Fibroblast of the aortic adventitia (primary cell): ENCODE measurements at regions not wholly inside any gene's neighbourhood (a gene's known extent, or its start where the extent isn't known, plus 50 kb on each side); places are given as distances from the start of the nearest gene placed in this dataset.

Source experiments
- DNase-seq: peaks from one replicate; pipeline ENCODE4 v3.0.0-alpha.2; 2010; ENCODE audit warnings: low read depth
- H3K4me3 ChIP-seq: 2 replicates; pipeline ENCODE4 v1.5.1; 2011; ENCODE audit warnings: low read depth, mild to moderate bottlenecking, control low read depth, low read length, moderate library complexity
- TF ChIP-seq, protein P1 (sequence below): IDR thresholded peaks from 2 replicates; pipeline ENCODE4 v1.5.1; 2011; ENCODE audit warnings: mild to moderate bottlenecking, low read length, control low read depth, inconsistent platforms; ENCODE audit not compliant: insufficient read depth

DNA sequence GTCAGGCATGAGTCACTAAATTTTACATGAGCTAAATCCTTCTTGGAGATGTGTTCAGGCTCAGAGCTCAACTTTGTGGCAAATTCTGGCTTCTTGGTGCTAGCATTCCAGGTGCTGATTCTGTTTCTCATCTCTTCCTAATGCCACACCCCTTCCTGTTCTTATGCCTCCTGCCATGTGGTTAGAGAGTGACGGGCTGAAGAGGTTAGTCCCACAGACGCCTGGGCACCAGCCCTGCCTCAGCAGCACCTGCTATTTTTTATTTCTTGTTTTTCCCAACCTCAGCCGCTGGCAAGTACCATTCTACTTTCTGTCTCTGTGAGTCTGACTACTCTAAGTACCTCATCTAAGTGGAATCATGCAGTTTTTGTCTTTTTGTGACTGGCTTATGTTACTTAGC is 329.5 kb downstream of the KCNRG start:
- TF ChIP-seq, protein P1, sequence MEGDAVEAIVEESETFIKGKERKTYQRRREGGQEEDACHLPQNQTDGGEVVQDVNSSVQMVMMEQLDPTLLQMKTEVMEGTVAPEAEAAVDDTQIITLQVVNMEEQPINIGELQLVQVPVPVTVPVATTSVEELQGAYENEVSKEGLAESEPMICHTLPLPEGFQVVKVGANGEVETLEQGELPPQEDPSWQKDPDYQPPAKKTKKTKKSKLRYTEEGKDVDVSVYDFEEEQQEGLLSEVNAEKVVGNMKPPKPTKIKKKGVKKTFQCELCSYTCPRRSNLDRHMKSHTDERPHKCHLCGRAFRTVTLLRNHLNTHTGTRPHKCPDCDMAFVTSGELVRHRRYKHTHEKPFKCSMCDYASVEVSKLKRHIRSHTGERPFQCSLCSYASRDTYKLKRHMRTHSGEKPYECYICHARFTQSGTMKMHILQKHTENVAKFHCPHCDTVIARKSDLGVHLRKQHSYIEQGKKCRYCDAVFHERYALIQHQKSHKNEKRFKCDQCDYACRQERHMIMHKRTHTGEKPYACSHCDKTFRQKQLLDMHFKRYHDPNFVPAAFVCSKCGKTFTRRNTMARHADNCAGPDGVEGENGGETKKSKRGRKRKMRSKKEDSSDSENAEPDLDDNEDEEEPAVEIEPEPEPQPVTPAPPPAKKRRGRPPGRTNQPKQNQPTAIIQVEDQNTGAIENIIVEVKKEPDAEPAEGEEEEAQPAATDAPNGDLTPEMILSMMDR, result no peak
- DNase-seq, result no peak
- H3K4me3 ChIP-seq, result no peak overlapping the region

DNA sequence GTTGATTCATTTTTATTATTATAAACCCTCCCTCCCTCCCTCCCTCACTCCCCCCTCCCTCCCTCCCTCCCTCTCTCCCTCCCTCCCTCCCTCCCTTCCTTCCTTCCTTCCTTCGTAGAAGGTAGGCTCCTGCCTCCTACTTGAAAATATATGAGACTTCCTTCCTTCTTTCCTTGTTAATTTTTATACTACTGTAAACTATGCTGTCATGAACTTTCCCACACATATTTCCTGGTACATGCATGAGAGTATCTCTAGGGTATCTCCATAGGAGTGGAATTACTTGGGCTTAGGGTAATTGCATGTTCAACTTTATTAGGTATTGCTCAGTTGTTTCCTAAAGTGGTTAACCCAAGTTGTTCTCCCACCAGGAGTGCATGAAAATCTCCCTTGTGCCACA is 330.6 kb downstream of the KCNRG start:
- DNase-seq, result no peak
- TF ChIP-seq, protein P1, result no peak
- H3K4me3 ChIP-seq, result no peak overlapping the region

DNA sequence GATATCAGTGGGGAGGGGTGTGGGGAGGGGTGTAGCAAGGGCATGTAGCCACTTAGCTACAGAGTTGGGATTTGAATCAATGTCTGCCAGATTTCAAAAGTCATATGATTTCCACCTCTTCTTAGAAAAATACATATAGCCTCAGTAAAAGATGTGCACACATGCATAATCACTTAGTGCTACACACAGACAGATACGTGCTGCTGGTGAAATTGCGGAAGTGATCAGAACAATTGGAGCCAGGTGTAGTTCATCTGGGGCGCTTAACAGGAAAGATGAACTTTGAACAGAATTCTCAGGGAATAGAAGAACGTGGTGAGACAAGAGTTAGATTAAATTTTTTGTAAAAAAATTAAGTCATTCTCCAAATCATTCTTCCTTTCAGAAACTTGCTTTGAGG is 333.1 kb downstream of the KCNRG start:
- TF ChIP-seq, protein P1, result no peak
- DNase-seq, result no peak
- H3K4me3 ChIP-seq, result no peak overlapping the region

DNA sequence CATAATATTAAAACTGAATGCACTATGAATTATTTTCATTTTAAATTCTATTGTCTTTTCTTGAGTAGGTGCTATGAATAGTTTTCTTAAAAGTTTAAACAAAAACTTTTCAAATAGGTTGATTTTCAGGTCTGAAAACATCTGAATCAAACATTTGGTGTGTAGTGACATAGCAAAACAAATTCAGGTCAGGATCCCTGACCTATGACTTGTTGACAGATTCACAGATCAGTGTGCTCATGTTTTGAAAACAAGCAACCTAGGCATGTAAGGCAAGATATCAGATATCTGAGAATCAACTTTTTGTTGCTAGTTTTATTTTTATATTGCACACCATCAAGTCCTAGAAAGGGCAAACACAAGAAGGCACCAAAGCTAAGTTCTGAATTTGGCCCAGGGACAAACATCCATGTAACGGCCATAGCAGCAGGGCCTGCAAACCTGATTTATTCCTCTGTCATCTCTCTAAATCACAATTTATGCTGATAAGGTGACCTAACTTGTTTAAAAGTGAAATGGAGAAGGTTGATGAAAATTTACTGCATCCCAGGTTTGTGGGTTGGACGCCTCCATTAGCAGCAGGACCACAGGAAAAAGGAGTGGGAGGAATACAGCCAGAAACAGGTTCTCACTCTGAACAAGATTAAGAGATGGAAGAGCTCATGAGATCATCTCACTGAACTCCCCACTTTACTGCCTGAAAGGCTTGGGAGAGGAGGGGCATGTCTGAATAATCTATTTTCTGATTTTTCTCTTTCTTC is 337.7 kb downstream of the KCNRG start:
- TF ChIP-seq, protein P1, result no peak
- H3K4me3 ChIP-seq, result no peak overlapping the region
- DNase-seq, result peak; percentile 8

DNA sequence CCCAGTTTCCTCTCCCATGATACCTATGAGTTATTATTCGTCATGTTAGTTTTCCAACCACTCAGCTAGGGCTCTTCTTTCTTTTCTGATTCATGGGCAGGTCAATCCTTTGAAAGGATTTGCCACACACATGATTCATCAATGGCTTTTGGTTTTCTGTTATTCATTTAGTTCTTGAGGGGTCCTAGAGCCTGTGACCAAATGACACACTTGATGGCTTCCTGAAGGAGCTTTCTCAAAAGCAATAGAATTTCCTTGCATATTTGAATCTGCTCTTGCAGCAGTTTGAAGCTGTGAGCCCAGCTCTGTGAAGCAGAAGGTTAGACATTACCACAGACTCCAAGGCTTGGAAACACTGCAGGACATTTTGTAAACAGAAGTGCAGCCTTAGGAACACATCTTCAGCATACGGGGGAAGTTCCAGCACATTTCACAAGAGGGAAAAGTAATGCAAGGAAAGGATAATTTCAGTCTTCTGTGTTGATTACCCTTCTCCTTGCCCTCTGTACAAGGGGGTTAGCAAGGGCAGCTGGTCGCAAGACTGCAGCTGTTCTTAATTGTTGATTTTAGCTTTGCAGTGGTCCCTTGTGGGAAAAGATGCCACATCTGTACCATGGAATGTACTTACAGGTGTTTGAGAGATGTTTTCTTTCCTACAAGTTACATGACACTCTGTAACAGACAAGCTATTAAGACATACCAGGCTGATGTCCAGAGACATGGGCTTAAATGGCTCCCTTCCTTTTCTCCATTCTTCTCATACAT is 338.6 kb downstream of the KCNRG start:
- peak; percentile 33 for DNase-seq
- TF ChIP-seq, protein P1, result no peak
- no peak overlapping the region for H3K4me3 ChIP-seq

DNA sequence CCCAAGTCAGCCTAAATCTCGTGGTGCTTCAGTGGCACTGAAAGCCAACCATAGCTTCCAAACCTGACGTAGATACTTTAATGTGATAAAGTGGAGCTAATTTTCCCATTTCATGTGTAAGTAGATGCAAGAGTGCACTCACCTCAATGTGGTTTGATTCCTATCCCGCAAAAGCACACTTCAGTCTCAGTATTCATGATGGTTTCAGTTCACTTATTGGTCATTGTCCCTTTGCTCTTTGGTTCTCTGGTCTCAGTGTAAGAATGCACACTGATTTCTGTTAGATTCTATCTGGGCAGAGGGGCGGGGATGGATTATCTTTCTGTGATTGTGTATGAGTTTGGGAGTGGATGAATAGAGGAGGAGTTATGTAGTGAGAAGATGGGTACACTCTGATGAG is 340.6 kb downstream of the KCNRG start:
- TF ChIP-seq, protein P1, result no peak
- DNase-seq, result no peak
- H3K4me3 ChIP-seq, result no peak overlapping the region

DNA sequence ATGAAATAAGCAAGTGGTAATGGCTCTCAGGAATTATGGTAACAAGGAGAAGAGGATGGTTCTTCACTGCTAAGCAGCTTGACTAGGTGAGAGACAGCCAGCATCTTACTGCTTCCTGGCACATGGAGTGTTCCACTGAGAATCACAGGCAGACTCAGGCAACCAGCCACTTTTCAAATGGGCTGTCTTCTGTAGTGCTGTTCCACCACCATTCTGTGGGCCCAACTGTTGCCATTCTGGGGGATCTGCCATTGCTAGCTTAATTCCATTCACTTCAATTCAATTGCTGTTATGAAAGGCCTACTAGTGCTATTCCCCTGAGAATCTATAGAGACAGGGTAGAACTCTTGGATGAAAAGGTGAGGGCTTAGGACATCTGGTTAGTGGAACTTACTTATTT is 341.9 kb downstream of the KCNRG start:
- no peak overlapping the region for H3K4me3 ChIP-seq
- no peak for DNase-seq
- TF ChIP-seq, protein P1, result no peak
